Endothelial cell of umbilical vein (primary cell): ENCODE measurements at regions not wholly inside any gene's neighbourhood (a gene's known extent, or its start where the extent isn't known, plus 50 kb on each side); places are given as distances from the start of the nearest gene placed in this dataset.

Experiments
- BruUV-seq: library from RNA; stranded (reverse); fragments of 400-500 nt; replicated peaks from 2 replicates; lab custom pipeline; 2021; lab: Mats Ljungman, UMichigan
- CTCF ChIA-PET: fragments of 300-600, 350-600 bp; sonication (Branson Sonifier 250); formaldehyde crosslinking; loops from one replicate; lab custom pipeline; 2021; ENCODE audit warnings: antibody characterized with exemption, inconsistent platforms; lab: Charles Lee
- POLR2A ChIA-PET: fragments of 300-600, 350-600 bp; sonication (Branson Sonifier 250); formaldehyde crosslinking; loops from one replicate; lab custom pipeline; 2021; ENCODE audit warnings: antibody characterized with exemption, inconsistent platforms; lab: Charles Lee
- DNase-seq: peaks from one replicate; pipeline ENCODE4 v3.0.0-alpha.2; 2011; ENCODE audit warnings: low read depth, low spot score
- FAIRE-seq: peaks from 2 replicates; lab custom pipeline; 2011; peaks lifted over from hg19 to GRCh38; lab: Jason Lieb, UNC
- H2AFZ ChIP-seq: 2 replicates; pipeline ENCODE4 v1.6.0; 2012; ENCODE audit warnings: low read depth, low read length, control low read depth, inconsistent platforms
- H3K27ac ChIP-seq: 2 replicates; pipeline ENCODE4 v1.5.1; 2011; ENCODE audit warnings: low read depth, mild to moderate bottlenecking, control low read depth, low read length, moderate library complexity; ENCODE audit not compliant: insufficient read depth
- H3K27me3 ChIP-seq, 2 experiments: 2 replicates each; pipeline versions ENCODE4 v1.6.0 to v1.6.1; 2011; ENCODE audit warnings: low read length in 2 of 2, mixed read lengths in 1 of 2; ENCODE audit not compliant: control insufficient read depth in 2 of 2, insufficient read depth in 2 of 2
- H3K36me3 ChIP-seq, 2 experiments: 2 replicates in 1 of 2; 3 replicates in 1 of 2; pipeline ENCODE4 v1.5.1; 2011; ENCODE audit warnings: low read length in 2 of 2, mild to moderate bottlenecking in 1 of 2, moderate library complexity in 1 of 2; ENCODE audit not compliant: control insufficient read depth in 2 of 2, insufficient read depth in 2 of 2; ENCODE audit errors: extremely low read depth in 1 of 2
- H3K4me1 ChIP-seq: 3 replicates; pipeline ENCODE4 v1.5.1; 2011; ENCODE audit warnings: mild to moderate bottlenecking, low read length; ENCODE audit not compliant: control insufficient read depth, insufficient read depth; ENCODE audit errors: extremely low read depth
- H3K4me2 ChIP-seq: 2 replicates; pipeline ENCODE4 v1.6.1; 2011; ENCODE audit warnings: low read length, control low read depth, mixed read lengths; ENCODE audit not compliant: insufficient read depth
- H3K4me3 ChIP-seq, 3 experiments: fragments of 200-600 bp in 1 of 3; sonication (generic), shearing (Covaris generic) in 1 of 3; replicated peaks in 1 of 3; 2 replicates each; pipeline ENCODE4 v1.5.1; 2011 to 2016; ENCODE audit warnings: control low read depth in 3 of 3, low read length in 3 of 3, mild to moderate bottlenecking in 2 of 3, inconsistent platforms in 1 of 3, low read depth in 1 of 3, moderate library complexity in 1 of 3; ENCODE audit not compliant: insufficient read depth in 1 of 3
- H3K79me2 ChIP-seq: 2 replicates; pipeline ENCODE4 v1.6.0; 2012; ENCODE audit warnings: low read length, inconsistent platforms; ENCODE audit not compliant: control insufficient read depth, insufficient read depth
- H3K9ac ChIP-seq: replicated peaks from 2 replicates; pipeline ENCODE3; 2011; ENCODE audit warnings: low read length, control low read depth; ENCODE audit not compliant: insufficient read depth; ENCODE audit errors: extremely low read depth
- H3K9me1 ChIP-seq: replicated peaks from 3 replicates; pipeline ENCODE4 v1.6.0; 2011; ENCODE audit warnings: mild to moderate bottlenecking, low read length; ENCODE audit not compliant: control insufficient read depth, insufficient read depth; ENCODE audit errors: extremely low read depth
- H3K9me3 ChIP-seq: replicated peaks from 2 replicates; pipeline ENCODE4 v1.5.1; 2012; ENCODE audit warnings: low read length, inconsistent platforms; ENCODE audit not compliant: control insufficient read depth, insufficient read depth
- H4K20me1 ChIP-seq: replicated peaks from 2 replicates; pipeline ENCODE3; 2011; ENCODE audit warnings: mild to moderate bottlenecking, low read length; ENCODE audit not compliant: control insufficient read depth, insufficient read depth; ENCODE audit errors: extremely low read depth
- CTCF ChIP-seq, 2 donors: IDR thresholded peaks; 1 replicate in 1 of 2; 2 replicates in 1 of 2; pipeline ENCODE4 v1.5.1; 2011; ENCODE audit warnings: low read length in 2 of 2, mild to moderate bottlenecking in 2 of 2, moderate library complexity in 2 of 2, control low read depth in 1 of 2, inconsistent platforms in 1 of 2, low read depth in 1 of 2; ENCODE audit not compliant: insufficient read depth in 1 of 2; ENCODE audit errors: extremely low read depth in 1 of 2
- EZH2 ChIP-seq: IDR thresholded peaks from 2 replicates; pipeline ENCODE4 v1.6.1; 2012; ENCODE audit warnings: borderline replicate concordance, low read depth, mild to moderate bottlenecking, moderate library complexity, low read length, inconsistent platforms; ENCODE audit not compliant: severe bottlenecking
- FOS ChIP-seq: IDR thresholded peaks from 2 replicates; pipeline ENCODE4 v1.6.1; 2011; ENCODE audit warnings: mild to moderate bottlenecking, low read length, moderate library complexity, borderline replicate concordance; ENCODE audit not compliant: insufficient read depth
- GATA2 ChIP-seq: IDR thresholded peaks from 2 replicates; pipeline ENCODE4 v1.7.0; 2011; ENCODE audit warnings: low read depth, mild to moderate bottlenecking, moderate library complexity, mixed read lengths, low read length; ENCODE audit not compliant: insufficient read length, insufficient read depth
- JUN ChIP-seq: IDR thresholded peaks from 2 replicates; pipeline ENCODE4 v1.6.1; 2011; ENCODE audit warnings: borderline replicate concordance, low read depth; ENCODE audit not compliant: insufficient read length, insufficient read depth
- MAX ChIP-seq: IDR thresholded peaks from 2 replicates; pipeline ENCODE4 v1.6.1; 2011; ENCODE audit not compliant: insufficient read depth, insufficient read length
- MYC ChIP-seq: IDR thresholded peaks from one replicate; pipeline ENCODE4 v1.6.1; 2011; ENCODE audit warnings: mild to moderate bottlenecking, low read depth, low read length
- POLR2A ChIP-seq: IDR thresholded peaks from 2 replicates; pipeline ENCODE4 v1.6.1; 2012; ENCODE audit warnings: low read depth, mild to moderate bottlenecking, control low read depth, low read length
- POLR2AphosphoS5 ChIP-seq: IDR thresholded peaks from 2 replicates; pipeline ENCODE4 v1.6.1; 2012; ENCODE audit warnings: low read depth, mild to moderate bottlenecking, control low read depth, low read length, moderate library complexity; ENCODE audit not compliant: insufficient read depth
- dilution Hi-C: fragments of 300-500 bp; cut with MboI; formaldehyde crosslinking; loops from one replicate; pipeline ENCODE4 v1.15.0; 2019; ENCODE audit warnings: low sequenced_read_pairs; ENCODE audit not compliant: extremely low pct_ligation_motif_present
- intact Hi-C: fragments of 100-400 bp; cut with micrococcal nuclease; formaldehyde crosslinking; loops from one replicate; pipeline ENCODE4 v1.10.0; 2022

GRCh38 chr6:56875961-56876360, 78.9 kb upstream of the BEND6 start:
- Histone ChIP-seq H3K36me3 (no peaks in the 10 kb centered on the region), H3K79me2 (no peaks in the 10 kb centered on the region), H4K20me1 (no peaks in the 10 kb centered on the region), H3K27ac (no peak overlapping the region), H3K4me3 (no peak overlapping the region), H3K4me2 (no peak overlapping the region), H3K9ac (no peak overlapping the region), H3K9me1 (no peaks in the 10 kb centered on the region), H3K9me3 (no peaks in the 10 kb centered on the region), H2AFZ (no peak overlapping the region), H3K4me1 (no peaks in the 10 kb centered on the region), H3K27me3 (no peaks in the 10 kb centered on the region)
- FAIRE-seq (no peak), DNase-seq (no peak)
- TF ChIP-seq GATA2 (no peak), FOS (no peak), POLR2A (no peak), POLR2AphosphoS5 (no peak), EZH2 (no peak), CTCF (IDR thresholded peaks at IDR 0.05; ENCODE audit: extremely low read depth in 1 of 2, insufficient read depth in 1 of 2, low read depth in 1 of 2, low read length in 2 of 2) (no peak), JUN (no peak), MYC (no peak), MAX (no peak)
- POLR2A ChIA-PET: no interaction called here
- intact Hi-C loops (no loop called here), dilution Hi-C loops (no loop called here)
- no TSS peak for BruUV-seq
- CTCF ChIA-PET: interaction anchor here (0.6 to 2.9 kb wide), 2 partner anchors 16 to 27 kb away, joined by 3 to 9 read pairs; no protein-coding TSS in a partner anchor
